Activated CD8-positive, alpha-beta memory T cell treated with anti-CD3 and anti-CD28 coated beads, Interleukin-2, amount 50 U/mL, for 1 hour (primary cell): ENCODE measurements at regions not wholly inside any gene's neighbourhood (a gene's known extent, or its start where the extent isn't known, plus 50 kb on each side); places are given as distances from the start of the nearest gene placed in this dataset.
"Not testable (repeated sequence)": the region's sequence is repeated elsewhere in the genome, so short reads cannot be mapped to it uniquely, and the experiment has no call there.

Source experiments
- DNase-seq: peaks from one replicate; pipeline ENCODE4 v3.0.0-alpha.2; 2020; ENCODE audit errors: extremely low read depth

DNA sequence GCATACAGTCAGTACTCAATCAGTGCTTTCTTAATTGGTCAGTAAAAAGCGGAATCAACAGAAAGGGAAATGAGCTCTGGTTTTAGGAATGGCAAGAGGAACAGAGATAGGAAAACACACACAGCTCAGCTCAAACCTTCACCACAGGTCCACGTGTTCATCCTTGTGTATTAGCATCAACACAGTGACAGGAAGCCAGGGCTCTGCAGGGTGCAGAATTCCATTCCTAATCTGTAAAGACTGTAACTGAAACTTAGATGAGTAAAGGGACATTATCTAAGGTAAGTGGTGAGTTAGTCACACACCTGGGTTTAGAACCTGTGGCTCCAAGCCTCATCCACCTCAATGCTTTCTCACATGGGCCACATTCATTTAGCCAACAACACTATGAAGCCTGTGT is 1242.2 kb upstream of the TMEM132C start:
- DNase-seq = no peak

DNA sequence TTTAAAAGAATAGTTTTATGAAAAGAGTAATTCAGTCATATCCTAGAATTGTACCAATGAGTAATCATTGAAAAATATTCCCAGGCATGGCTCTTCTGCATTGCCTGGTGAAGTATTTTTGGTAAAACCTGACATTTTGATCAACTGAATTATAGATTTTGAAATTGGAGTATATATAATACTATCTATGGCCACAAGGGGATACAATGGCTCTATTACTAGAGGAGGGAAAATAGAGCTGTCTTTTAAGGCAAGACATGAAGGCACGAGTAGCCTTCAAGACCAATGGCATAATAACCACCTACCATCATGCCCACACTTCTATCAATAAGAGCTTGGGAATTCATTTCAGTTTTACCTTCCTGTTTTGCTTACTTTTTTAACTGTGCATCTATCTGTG is 1241.4 kb upstream of the TMEM132C start:
- no peak for DNase-seq

DNA sequence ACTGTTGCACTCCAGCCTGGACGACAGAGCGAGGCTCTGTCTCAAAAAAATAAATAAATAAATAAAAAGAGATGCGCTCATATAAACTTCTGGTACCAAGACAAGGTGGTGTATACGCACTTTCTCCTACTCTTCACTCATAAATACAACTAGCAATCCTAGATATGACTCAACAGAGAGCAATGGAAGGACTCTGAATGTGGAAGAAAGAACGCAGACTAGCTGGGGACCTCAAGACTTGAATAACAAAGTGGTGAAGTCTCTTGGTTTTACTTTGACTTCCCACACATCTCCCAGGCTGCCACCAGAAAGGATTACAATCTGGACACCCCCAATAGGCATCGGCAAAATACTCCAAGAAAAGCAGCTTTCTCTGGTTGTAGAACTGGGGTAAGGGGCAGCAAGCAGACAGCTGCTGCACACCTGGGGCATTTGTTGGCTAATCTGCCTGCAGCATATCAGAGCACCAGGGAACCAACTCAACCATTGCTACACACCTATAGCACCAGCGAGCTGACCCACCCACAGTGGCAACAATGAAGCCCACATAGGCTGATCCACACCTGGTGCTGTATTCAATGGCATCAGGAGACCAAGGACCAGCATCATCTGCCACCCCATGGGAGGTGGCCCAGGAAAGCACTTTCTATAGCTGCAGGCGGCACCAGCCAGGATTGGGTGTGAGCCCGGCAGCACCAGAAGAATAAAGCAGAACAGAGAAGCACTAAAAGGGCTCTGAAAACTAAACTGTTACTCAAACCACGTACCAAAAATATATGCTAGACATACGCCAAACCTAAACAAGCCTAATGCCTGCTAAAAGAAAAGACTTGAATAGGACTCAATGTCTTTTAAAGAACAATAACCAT is 1231.7 kb upstream of the TMEM132C start:
- no peak for DNase-seq

DNA sequence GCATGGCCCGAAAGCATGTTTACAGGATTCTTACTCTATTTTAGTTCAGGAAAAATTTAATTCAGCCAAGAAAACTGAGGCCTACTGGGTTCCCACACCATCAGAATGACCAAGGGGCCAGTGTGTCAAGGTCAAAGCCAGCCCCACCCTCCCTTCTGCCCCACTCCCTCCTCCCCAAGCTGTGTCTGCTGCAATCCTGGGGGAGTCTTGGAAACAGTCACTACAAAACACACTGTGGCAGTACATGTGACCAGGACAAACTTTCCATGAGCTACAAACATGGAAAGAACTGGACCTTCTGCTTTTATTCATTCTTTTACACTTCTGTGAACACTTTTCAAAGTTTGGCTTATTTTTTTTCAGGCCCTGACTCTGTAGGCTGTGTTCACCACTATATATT is 1228.8 kb upstream of the TMEM132C start:
- DNase-seq = no peak

- DNase-seq = no peak
Measured at GRCh38 chr12:127038761-127039160, 1228.2 kb upstream of the TMEM132C start.

DNA sequence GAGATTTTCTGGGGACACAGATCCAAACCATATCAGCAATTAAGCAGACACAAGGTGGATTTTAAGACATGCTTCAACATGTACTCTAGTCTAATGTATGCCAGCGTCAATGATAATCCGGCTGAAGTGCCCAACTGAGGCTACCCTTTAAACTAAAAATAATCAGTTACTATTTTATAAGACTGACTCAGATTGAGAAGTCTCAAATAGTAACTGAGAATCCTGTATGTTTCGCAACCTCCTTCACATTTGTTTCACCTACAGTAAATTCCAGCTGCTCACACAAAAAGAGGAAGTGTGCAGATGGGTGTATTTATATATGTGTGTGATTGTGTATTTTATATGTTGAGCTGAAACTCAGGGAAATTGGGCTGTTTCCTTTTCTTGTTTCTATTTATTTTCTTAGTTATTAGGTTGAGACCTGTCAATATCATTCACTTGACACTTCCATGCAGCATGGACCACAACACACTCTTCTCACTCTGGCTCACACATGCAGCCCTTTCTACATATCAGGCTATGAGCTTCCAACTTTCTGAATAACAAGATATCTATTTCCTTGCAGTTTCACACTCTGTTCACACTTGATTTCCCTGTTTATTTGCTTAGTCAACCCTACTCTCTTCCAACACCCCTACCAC is 1224.9 kb upstream of the TMEM132C start:
- DNase-seq = no peak

DNA sequence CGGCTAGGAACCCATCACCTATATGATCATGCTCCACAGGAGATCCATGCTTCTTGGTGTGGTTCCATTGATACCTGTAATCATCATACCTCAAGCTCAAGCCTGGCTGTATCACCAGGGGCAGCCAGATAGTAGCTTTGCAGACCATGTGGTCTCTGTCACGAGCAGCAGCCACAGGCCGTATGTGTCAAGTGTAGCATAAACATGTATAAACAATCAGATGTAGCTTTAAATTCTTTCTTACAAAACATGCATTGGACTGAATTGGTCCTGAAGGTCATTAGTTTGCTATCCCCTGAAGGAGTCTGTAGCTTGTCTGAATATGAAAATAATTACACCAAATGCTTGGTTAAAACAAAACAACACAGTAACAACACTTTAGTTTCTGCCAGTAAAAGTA is 1223.2 kb upstream of the TMEM132C start:
- DNase-seq = no peak

DNA sequence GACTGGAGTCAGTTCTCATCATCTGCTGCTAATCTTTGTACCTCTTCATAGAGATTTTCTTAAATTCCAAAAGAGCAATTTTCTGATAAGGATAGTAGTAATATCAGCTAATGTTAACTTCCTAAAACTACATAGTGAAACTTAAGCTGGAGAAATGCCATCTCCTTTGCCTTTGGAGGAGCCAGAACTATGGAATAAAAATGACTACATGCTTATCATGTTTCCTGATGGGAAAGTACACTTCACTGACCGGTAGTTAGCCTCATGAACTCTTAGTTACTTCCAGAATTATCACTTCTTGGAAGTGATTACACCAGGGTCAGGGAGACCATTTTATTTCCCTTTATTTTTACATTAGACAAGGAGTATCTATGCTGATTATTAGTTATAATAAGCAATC is 1222.1 kb upstream of the TMEM132C start:
- no peak for DNase-seq

GRCh38 chr12:127046467-127046866 is 1220.5 kb upstream of the TMEM132C start:
- no peak for DNase-seq

DNA sequence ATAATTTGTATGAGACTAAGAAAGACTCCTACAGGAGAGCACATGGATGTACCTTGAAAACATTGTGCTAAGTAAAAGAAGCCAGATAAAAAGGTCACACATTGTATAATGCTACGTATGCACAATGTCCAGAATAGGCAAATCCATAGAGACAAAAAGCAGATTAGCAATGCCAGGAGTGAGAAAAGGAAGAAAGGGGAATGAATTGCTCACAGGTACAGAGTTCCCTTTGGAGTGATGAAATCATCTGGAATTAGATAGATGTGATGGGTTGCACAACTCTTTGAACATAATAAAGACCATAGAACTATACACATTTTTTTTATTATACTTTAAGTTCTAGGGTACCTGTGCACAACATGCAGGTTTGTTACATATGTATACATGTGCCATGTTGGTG is 1218.9 kb upstream of the TMEM132C start:
- no peak for DNase-seq

DNA sequence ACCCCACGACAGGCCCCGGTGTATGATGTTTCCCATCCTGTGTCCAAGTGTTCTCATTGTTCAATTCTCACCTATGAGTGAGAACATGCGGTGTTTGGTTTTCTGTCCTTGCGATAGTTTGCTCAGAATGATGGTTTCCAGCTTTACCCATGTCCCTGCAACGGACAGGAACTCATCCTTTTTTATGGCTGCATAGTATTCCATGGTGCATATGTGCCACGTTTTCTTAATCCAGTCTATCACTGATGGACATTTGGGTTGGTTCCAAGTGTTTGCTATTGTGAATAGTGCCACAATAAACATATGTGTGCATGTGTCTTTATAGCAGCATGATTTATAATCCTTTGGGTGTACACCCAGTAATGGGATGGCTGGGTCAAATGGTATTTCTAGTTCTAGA is 1218.4 kb upstream of the TMEM132C start:
- DNase-seq = not testable (repeated sequence)

- no peak for DNase-seq
Measured at GRCh38 chr12:127051139-127051538, 1215.8 kb upstream of the TMEM132C start.

GRCh38 chr12:127052511-127053232 is 1214.3 kb upstream of the TMEM132C start:
- DNase-seq = no peak

GRCh38 chr12:127054531-127054930 is 1212.4 kb upstream of the TMEM132C start:
- DNase-seq = no peak

DNA sequence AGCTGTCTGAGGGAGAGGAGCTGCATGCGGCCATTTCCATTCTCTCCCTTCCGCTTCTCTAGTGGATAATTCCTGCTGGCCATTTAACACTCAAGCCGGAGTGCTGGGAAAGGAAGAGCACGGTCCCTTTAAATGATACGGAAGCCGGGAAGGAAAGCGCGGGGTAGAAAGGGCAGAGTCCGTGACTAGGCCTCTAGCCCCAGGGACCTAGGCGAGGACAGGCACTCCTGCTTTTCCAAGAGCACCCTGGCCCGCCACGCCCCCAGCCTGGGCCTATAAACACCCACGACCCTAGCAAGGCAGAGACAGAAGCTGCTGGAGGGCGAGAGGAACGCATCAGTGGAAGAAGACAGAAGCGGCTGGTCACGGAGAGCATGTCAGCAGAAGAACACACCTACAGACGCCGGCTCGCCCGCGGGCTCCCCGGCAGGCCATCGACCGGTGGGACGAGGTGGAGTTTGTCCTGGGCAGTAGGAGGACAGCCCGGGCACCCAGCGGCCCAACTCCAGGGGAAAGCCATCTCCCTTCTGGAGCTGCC is 1206.6 kb upstream of the TMEM132C start:
- DNase-seq = no peak

DNA sequence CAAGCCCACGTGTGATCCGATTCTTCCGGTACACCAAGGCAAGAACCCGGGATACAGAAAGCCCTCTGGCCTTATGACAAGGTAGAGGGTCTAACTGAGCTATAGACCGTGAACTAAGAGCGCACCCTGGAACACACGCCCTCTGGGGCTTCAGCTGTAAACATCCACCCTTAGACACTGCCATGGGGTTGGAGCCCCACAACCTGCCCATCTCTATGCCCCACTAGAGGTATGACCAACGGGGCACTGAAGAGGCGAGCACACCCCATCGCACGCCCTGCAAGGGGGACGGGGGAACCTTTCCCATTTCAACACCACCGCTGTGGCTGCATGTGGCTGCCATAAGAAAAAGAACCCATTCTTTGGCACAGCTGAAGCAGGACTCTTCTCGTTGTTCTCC is 1206.0 kb upstream of the TMEM132C start:
- no peak for DNase-seq

DNA sequence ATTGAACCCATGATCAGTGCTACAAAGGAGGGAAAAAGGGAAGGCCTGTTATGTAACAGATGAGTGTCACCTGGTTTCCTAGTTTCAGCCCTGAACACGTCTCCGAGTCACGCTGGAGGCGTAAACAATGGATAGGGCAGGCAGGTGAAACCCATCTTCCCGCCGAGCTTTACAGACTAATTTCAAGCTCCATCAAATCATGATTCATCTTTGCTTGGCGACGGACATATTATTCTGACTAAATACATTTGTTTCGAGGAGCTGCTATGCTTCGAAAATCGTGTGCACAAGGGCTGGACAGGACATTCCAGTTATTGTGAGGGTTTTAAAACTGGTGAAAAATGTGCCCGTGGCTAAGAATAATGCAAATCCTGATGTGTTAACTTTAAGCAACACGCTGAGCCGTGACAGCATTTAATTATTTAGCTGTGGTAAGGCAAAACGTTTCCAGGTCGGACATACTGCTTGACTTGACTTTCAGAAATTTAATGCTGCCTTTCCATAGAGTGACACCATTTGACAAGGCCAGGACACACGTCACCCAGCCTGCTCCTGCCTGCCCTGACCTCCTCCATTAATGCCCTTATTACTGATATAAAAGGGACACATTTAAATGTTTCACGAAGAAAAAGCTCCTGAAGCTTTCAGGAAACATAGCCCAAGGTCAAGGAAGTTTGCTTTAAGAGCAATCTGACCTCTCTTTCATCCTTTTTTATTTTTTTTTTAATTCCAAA is 1203.5 kb upstream of the TMEM132C start:
- DNase-seq = no peak

DNA sequence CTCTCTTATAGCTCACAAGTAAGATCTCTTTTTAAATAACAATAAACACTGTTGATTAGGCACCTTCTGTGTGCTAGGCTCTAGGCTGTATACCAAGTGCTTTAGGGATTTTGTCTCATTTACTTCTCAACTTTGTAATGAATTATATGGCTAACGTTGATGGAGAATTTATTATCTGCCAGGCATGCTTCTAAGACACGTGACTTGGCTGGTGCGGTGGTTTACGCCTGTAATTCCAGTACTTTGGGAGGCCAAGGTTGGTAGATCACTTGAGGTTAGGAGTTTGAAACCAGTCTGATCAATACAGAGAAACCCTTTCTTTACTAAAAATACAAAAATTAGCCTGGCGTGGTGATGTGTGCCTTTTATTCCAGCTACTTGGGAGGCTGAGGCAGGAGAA is 1202.8 kb upstream of the TMEM132C start:
- no peak for DNase-seq

- DNase-seq = no peak
Measured at GRCh38 chr12:127065595-127065994, 1201.4 kb upstream of the TMEM132C start.

GRCh38 chr12:127070515-127071157 is 1196.3 kb upstream of the TMEM132C start:
- DNase-seq = no peak

DNA sequence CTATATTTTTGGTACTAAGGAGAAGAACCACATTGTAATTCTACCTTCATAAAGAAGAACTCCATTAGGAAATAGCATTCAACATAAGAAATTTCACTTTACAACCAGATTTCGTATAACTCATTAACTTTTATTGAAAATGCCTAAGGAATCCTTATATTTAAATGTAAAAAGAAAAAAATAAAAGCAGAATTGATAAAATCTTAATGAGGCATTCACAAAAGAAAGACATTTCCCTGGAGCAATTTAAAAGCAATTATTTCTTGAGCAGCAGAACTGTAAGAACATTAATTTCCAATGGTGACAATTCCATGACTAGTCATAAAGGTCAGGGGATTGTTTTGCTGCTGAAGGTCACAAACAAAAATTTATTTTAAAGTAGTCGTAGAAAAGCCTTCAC is 1192.8 kb upstream of the TMEM132C start:
- DNase-seq = no peak
